ENCODE measurements at regions not wholly inside any gene's neighbourhood (a gene's known extent, or its start where the extent isn't known, plus 50 kb on each side); places are given as distances from the start of the nearest gene placed in this dataset.

DNA sequence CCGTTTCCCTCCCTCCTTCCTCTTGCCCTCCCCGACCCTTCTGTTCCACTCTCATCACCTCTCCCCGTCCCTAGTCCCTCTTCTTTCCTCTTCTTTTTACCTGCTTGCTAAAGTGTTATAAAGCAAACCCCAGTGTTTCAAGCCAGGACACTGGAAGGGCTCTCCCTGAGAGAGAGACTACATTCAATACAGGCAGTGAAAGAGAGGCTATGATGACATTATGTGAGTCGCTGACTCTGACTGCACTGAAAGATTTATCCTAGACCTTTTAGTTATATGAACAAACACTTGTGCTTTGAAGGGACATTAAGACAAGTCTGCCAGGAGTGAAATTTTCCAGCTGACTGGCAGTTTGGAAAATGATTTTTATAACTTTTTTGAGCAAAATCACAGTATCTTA lies 155.7 kb downstream of the S1PR1 start:
- no peaks in the 10 kb centered on the region for H3K4me1 ChIP-seq (replicated peaks in 1 of 4; ENCODE audit: control insufficient read depth in 3 of 4, insufficient read depth in 4 of 4, low read length in 3 of 4)
- no peak overlapping the region for H2BK12ac ChIP-seq (ENCODE audit: low read depth, low read length)
- H2BK15ac ChIP-seq (ENCODE audit: low read length): no peak overlapping the region
- no peak overlapping the region for H4K8ac ChIP-seq (ENCODE audit: extremely low read depth, insufficient read depth, low read length)
- no peaks in the 10 kb centered on the region for H3K79me1 ChIP-seq (ENCODE audit: low read depth, low read length)
- H3K9ac ChIP-seq (replicated peaks in 1 of 4; ENCODE audit: extremely low read depth in 1 of 4, low read depth in 3 of 4, low read length in 3 of 4): no peak overlapping the region
- H3K36me3 ChIP-seq (ENCODE audit: control insufficient read depth in 2 of 4, insufficient read depth in 4 of 4, low read length in 3 of 4): no peaks in the 10 kb centered on the region
- POLR2A ChIA-PET (ENCODE audit: partially characterized antibody): no interaction called here
- no peak overlapping the region for H2BK20ac ChIP-seq (ENCODE audit: low read length)
- H3K4me2 ChIP-seq (ENCODE audit: insufficient read depth in 1 of 2, low read depth in 2 of 2, low read length in 2 of 2): no peak overlapping the region
- H3K4me3 ChIP-seq (ENCODE audit: extremely low read depth in 1 of 4, insufficient read depth in 2 of 4, low read depth in 3 of 4, low read length in 4 of 4): no peak overlapping the region
- FAIRE-seq: no peak
- H3K23me2 ChIP-seq (ENCODE audit: low read depth, low read length): no peaks in the 10 kb centered on the region
- no peak overlapping the region for H3K27ac ChIP-seq (ENCODE audit: low read depth, low read length)
- WGBS, 2 experiments (ENCODE audit: extremely low coverage in 1 of 2, insufficient coverage in 1 of 2, insufficient read length in 1 of 2, insufficient replicate concordance in 2 of 2, low coverage in 1 of 2, low lambda C conversion rate in 2 of 2, missing lambda C conversion rate in 1 of 2): 96 to 100% methylated on average over 1 to 4 of the region's 4 CpGs
- no peak overlapping the region for H3K4ac ChIP-seq (replicated peaks; ENCODE audit: insufficient read length, low read depth, low read length)
- no peak overlapping the region for H2AFZ ChIP-seq (ENCODE audit: low read length)
- no peak overlapping the region for H3K14ac ChIP-seq (ENCODE audit: insufficient read length)
- no peak overlapping the region for H2BK5ac ChIP-seq (ENCODE audit: low read depth, low read length)
- no peak overlapping the region for H2BK120ac ChIP-seq (replicated peaks; ENCODE audit: low read depth, low read length)
- no peak overlapping the region for H3K23ac ChIP-seq (ENCODE audit: insufficient read length)
- H4K91ac ChIP-seq (replicated peaks; ENCODE audit: insufficient read length, low read length): no peak overlapping the region
- H2AK5ac ChIP-seq (ENCODE audit: low read depth, low read length): no peak overlapping the region
- H3K56ac ChIP-seq (replicated peaks; ENCODE audit: insufficient read length, low read depth, low read length): no peak overlapping the region
- H3K18ac ChIP-seq (ENCODE audit: extremely low read depth, low read length): no peak overlapping the region
- no peaks in the 10 kb centered on the region for H4K20me1 ChIP-seq (replicated peaks in 1 of 2; ENCODE audit: control insufficient read depth in 1 of 2, insufficient read depth in 2 of 2, low read length in 2 of 2)
- DNase-seq (ENCODE audit: low read depth in 1 of 2, low spot score in 2 of 2): no peak
- no peaks in the 10 kb centered on the region for H3K79me2 ChIP-seq (ENCODE audit: control insufficient read depth in 1 of 2, insufficient read depth in 2 of 2, low read length in 2 of 2)
- CTCF ChIA-PET (ENCODE audit: partially characterized antibody): interaction anchor here (2.3 kb wide), 1 partner anchor 83 kb away, joined by 6 read pairs; no protein-coding TSS in a partner anchor
- H3K9me3 ChIP-seq (ENCODE audit: insufficient read depth in 2 of 2, low read depth in 1 of 2, low read length in 1 of 2): 0 out of 4 replicates have a peak, but pooled peaks cover 0 to 5% of the 10 kb centered on the region in 2 experiments
- H4K5ac ChIP-seq (ENCODE audit: insufficient read length, low read depth, low read length): no peak overlapping the region
- no peaks in the 10 kb centered on the region; a peak in 1 of 7 replicates for H3K27me3 ChIP-seq (replicated peaks in 1 of 4; ENCODE audit: control insufficient read depth in 3 of 4, extremely low read depth in 1 of 4, insufficient read depth in 3 of 4, low read length in 3 of 4)
- no peak for TF ChIP-seq POU5F1 (IDR thresholded peaks at IDR 0.05; ENCODE audit: low read depth, low read length)
- no peak for TF ChIP-seq RXRA (IDR thresholded peaks at IDR 0.05; ENCODE audit: insufficient read depth, low read depth, low read length)
- TF ChIP-seq SAP30 (IDR thresholded peaks at IDR 0.05; ENCODE audit: insufficient read depth, insufficient replicate concordance, low read length): no peak
- TF ChIP-seq BRCA1 (IDR thresholded peaks at IDR 0.05; ENCODE audit: low read depth, low read length): no peak
- no peak for TF ChIP-seq ATF2 (IDR thresholded peaks at IDR 0.05; ENCODE audit: low read length)
- TF ChIP-seq GABPA (IDR thresholded peaks at IDR 0.05; ENCODE audit: borderline replicate concordance, insufficient read depth, low read length): no peak
- TF ChIP-seq POLR2A (IDR thresholded peaks at IDR 0.05; ENCODE audit: control extremely low read depth in 1 of 2, low read depth in 2 of 2, low read length in 2 of 2): no peak
- TF ChIP-seq, protein P1, sequence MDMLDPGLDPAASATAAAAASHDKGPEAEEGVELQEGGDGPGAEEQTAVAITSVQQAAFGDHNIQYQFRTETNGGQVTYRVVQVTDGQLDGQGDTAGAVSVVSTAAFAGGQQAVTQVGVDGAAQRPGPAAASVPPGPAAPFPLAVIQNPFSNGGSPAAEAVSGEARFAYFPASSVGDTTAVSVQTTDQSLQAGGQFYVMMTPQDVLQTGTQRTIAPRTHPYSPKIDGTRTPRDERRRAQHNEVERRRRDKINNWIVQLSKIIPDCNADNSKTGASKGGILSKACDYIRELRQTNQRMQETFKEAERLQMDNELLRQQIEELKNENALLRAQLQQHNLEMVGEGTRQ (IDR thresholded peaks at IDR 0.05; ENCODE audit: low read length): no peak
- no peak for TF ChIP-seq E2F6 (IDR thresholded peaks at IDR 0.05)
- TF ChIP-seq EZH2 (IDR thresholded peaks at IDR 0.05; ENCODE audit: low read depth, low read length, severe bottlenecking): no peak
- TF ChIP-seq SIX5 (IDR thresholded peaks at IDR 0.05; ENCODE audit: low read depth, low read length): no peak
- no peak for TF ChIP-seq CREB1 (IDR thresholded peaks at IDR 0.05)
